ENCODE measurements at regions not wholly inside any gene's neighbourhood (a gene's known extent, or its start where the extent isn't known, plus 50 kb on each side); places are given as distances from the start of the nearest gene placed in this dataset.

GRCh38 chr13:105338773-105339172 lies 1196.7 kb downstream of the EFNB2 start:
- Histone ChIP-seq H3K36me3 (no peaks in the 10 kb centered on the region), H3K9me3 (no peaks in the 10 kb centered on the region), H3K27ac (no peak overlapping the region), H3K4me3 (ENCODE audit: low read depth in 1 of 2, low read length in 1 of 2) (no peak overlapping the region), H3K4me1 (ENCODE audit: control insufficient read depth in 1 of 2, insufficient read depth in 1 of 2, low read depth in 1 of 2, low read length in 1 of 2) (no peaks in the 10 kb centered on the region), H3K27me3 (no peaks in the 10 kb centered on the region)
- TF ChIP-seq, protein P1, sequence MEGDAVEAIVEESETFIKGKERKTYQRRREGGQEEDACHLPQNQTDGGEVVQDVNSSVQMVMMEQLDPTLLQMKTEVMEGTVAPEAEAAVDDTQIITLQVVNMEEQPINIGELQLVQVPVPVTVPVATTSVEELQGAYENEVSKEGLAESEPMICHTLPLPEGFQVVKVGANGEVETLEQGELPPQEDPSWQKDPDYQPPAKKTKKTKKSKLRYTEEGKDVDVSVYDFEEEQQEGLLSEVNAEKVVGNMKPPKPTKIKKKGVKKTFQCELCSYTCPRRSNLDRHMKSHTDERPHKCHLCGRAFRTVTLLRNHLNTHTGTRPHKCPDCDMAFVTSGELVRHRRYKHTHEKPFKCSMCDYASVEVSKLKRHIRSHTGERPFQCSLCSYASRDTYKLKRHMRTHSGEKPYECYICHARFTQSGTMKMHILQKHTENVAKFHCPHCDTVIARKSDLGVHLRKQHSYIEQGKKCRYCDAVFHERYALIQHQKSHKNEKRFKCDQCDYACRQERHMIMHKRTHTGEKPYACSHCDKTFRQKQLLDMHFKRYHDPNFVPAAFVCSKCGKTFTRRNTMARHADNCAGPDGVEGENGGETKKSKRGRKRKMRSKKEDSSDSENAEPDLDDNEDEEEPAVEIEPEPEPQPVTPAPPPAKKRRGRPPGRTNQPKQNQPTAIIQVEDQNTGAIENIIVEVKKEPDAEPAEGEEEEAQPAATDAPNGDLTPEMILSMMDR (IDR thresholded peaks at IDR 0.05), result no peak

DNA sequence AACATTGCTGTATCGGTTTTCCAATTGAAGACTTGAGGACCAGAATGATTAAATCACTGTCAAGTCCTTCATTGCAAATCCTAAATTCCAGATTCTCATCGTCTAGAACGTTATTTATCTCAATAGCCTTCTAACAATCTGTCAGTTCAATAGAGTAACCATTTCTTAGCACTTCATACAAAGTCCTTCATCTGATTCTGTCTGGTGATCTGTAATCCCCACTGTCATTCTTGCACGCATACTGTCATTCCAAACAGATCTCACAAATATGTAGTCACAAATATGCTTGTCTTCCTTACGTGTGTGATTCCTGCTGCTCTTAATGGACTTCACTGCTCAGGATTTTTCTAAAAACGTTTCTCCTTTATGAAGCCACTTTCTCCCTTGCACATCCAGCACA lies 1197.5 kb downstream of the EFNB2 start:
- H3K27ac ChIP-seq, result no peak overlapping the region

GRCh38 chr13:105336706-105337576 lies 1198.5 kb downstream of the EFNB2 start:
- Histone ChIP-seq H3K4me3 (ENCODE audit: low read depth in 1 of 2, low read length in 1 of 2) (no peak overlapping the region), H3K27ac (no peak overlapping the region), H3K36me3 (no peaks in the 10 kb centered on the region), H3K9me3 (no peaks in the 10 kb centered on the region), H3K4me1 (ENCODE audit: control insufficient read depth in 1 of 2, insufficient read depth in 1 of 2, low read depth in 1 of 2, low read length in 1 of 2) (no peaks in the 10 kb centered on the region), H3K27me3 (no peaks in the 10 kb centered on the region)
- TF ChIP-seq, protein P1 (IDR thresholded peaks at IDR 0.05), result no peak

More for the DNA sequence above, 1197.5 kb downstream of the EFNB2 start:
- Histone ChIP-seq H3K4me3 (ENCODE audit: low read depth in 1 of 2, low read length in 1 of 2) (no peak overlapping the region), H3K4me1 (ENCODE audit: control insufficient read depth in 1 of 2, insufficient read depth in 1 of 2, low read depth in 1 of 2, low read length in 1 of 2) (no peaks in the 10 kb centered on the region), H3K36me3 (no peaks in the 10 kb centered on the region), H3K27me3 (no peaks in the 10 kb centered on the region), H3K9me3 (no peaks in the 10 kb centered on the region)
- TF ChIP-seq, protein P1 (IDR thresholded peaks at IDR 0.05), result no peak

- Histone ChIP-seq H3K4me1 (ENCODE audit: control insufficient read depth in 1 of 2, insufficient read depth in 1 of 2, low read depth in 1 of 2, low read length in 1 of 2) (no peaks in the 10 kb centered on the region), H3K27me3 (no peaks in the 10 kb centered on the region), H3K4me3 (ENCODE audit: low read depth in 1 of 2, low read length in 1 of 2) (no peak overlapping the region), H3K27ac (no peak overlapping the region), H3K9me3 (no peaks in the 10 kb centered on the region), H3K36me3 (no peaks in the 10 kb centered on the region)
- TF ChIP-seq, protein P1 (IDR thresholded peaks at IDR 0.05), result no peak
Measured at GRCh38 chr13:105334211-105334610, 1201.3 kb downstream of the EFNB2 start.

GRCh38 chr13:105333416-105333815 lies 1202.0 kb downstream of the EFNB2 start:
- Histone ChIP-seq H3K27me3 (no peaks in the 10 kb centered on the region), H3K9me3 (no peaks in the 10 kb centered on the region), H3K4me3 (ENCODE audit: low read depth in 1 of 2, low read length in 1 of 2) (no peak overlapping the region), H3K36me3 (no peaks in the 10 kb centered on the region), H3K4me1 (ENCODE audit: control insufficient read depth in 1 of 2, insufficient read depth in 1 of 2, low read depth in 1 of 2, low read length in 1 of 2) (no peaks in the 10 kb centered on the region), H3K27ac (no peak overlapping the region)
- TF ChIP-seq, protein P1 (IDR thresholded peaks at IDR 0.05), result no peak

Data from neutrophil (primary cell).